Lung microvascular endothelial cell (primary cell): ENCODE measurements at regions not wholly inside any gene's neighbourhood (a gene's known extent, or its start where the extent isn't known, plus 50 kb on each side); places are given as distances from the start of the nearest gene placed in this dataset.

Experiments used
- DNase-seq, 2 donors: peaks; one replicate each; pipeline versions ENCODE4 v3.0.0 to v3.0.0-alpha.2; 2010; ENCODE audit warnings: low read depth in 2 of 2

DNA sequence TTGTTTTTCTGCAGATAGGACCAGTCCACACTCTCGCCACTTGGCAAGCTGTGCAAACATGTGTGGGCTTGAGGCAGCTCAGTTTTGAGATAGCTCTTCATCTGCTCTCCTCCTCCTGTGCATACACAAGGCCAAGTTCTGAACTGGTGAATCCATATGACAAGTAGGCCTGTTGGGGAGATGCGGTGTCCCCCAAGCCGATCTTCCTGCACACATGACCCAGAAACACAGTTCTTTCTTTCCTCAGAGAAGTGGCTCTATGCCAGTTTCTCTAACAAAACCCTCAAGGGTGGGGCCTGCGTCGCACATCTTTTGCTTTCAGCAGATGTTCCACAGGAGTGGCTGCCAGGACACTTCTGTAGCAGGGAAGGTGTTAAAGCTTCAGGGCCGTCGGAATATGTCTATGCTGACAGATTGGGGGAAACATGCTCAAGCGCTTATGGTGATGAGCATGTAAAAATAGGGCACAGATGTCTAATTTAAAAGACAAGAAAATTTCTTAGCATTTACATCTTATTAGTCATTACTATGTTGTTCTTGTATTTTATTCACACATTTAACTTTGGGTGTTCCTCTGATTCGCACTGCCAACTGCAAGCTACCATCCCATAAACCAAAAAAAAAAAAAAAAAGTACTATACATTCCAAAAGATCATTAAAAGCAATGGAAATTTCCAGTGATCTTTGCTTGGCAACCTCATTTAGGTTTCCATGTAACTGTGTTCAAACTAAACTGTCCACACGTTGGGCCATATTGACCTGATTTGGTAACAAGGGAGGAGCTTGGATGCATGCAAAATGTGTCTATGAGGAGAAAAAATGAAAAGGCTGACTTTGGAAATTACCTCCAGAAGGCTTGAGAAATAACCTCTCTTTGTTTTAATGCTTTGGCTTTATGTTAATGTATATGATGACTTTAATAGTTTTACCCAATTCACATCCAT is 1055.5 kb upstream of the KLHL29 start:
- DNase-seq: no peak

DNA sequence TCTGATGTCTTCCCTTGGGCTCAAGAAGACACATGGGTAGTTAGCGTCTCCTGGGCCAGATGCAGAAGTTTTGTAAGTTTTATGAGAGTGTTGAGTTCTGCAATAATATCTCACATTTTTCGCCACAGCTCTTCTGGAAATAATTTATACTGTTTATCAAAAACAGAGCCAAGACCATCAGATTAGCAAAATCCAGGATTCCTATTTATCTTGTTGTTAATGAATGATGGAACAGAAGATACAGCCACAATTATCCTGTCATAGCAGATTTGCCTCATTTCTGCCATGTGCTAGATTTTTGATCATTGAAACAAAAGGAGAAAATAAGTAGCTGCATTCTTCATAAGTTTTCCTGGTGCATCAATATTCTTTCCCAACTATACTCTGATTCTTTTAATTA is 1048.6 kb upstream of the KLHL29 start:
- DNase-seq: no peak

DNA sequence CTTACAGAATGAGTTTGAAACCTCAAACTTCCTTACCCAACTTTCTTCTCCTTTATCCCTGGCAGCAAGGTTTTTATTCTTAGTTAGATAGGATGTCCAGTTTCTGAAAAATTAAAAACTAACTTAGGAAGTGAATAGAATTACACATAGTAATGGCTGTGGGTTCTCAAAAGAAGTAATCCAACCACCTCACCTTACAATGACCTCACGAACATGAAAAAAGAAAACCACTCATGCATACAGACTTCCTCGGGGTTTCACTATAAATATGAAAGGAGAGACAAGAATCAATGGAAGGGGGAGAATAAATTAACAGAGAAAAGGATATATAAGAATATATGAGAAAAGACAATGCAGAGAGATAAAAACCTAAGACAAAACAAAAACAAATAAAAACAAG is 1044.3 kb upstream of the KLHL29 start:
- DNase-seq: no peak

DNA sequence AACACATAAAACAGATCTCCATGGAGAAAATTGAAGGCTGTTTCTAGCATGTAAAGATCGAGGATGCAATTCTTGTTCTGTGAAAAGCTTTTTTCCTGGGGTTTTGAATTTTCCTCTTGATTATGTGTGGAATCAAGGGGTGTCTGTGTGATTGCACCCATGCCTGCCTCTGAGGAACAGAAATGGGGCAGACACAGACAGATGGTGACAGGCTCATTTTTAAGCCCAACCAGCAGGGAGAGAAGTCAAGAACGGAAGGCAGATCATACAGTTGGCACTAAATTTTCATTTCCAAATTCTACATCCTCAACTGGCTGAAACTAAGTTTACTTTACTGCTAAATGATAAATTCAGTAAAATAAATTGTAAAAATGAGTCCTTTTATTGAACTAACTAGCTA is 1037.7 kb upstream of the KLHL29 start:
- no peak for DNase-seq

DNA sequence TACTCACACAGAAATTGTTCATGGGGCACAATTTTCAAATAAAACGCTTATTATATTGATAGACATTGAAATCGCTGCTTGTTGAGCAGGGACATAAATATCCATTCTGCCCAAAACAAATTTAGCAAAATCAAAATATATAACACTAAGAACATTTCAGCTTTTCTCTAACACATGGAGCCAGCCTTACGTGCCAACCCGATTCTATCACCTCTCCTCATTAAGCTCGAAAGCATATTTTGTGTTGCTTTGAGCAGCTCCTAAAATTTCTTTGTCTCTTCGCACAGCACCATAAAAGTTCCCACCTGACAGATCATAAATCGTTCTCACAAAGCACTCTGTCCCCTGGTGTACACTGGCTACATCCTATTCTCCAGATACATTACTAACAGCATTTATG is 1034.4 kb upstream of the KLHL29 start:
- no peak for DNase-seq

DNA sequence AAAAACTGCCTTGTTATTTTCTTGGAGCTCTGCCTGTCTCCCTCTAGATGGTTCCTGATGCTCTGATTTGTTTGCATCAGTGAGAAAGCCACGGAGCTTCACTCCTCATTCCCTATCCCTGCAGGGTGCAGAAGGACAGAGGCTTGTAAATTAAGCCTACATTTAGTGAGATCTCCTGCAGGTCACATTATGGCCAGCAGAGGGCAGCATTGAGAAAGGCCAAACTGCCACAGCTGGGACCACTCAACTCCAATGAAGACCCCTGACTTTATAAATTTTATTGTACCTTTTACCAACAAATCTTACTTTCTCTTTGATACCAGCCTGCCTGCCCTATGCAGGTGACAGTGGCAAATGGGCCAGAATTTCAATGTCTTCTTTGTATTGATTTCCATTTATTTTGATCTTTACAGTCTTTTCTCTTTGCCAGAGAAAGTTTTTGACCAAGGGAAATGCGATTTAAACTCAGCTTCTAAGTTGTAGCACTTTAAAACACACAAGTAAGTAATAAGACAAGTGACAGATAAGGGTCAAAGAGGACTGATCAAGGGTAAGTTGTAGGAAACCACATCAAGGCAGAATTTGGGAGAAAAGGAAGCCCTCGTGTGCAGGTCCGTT is 1029.1 kb upstream of the KLHL29 start:
- DNase-seq: peak; percentile 2 to 5

DNA sequence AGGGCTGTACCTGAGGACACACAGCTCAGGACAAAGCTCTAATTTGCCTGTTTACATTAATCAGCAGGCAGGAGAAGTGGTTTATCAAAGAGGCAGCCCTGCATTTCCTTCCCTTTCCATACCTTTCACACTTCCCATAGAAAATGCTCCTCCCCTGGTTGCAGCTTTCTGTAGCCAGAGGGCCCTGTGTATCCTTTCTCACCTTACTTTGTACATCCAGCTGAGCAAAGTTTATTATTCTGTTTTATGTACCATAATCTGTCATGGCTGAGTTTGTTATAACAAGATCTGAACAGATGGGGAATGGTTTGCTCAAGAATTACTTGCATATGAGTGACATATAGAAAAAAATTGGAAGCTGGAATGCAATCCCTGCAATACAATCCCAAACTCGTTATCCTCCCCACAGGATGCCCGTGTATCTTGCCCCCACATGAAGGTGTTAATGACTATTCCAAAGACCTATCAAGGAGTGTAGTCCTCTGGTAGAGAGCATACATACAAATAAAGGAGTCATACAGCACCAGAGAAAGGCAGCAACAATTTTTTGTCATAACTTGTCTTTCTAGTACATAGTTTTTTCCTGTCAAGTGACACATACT is 1025.8 kb upstream of the KLHL29 start:
- no peak for DNase-seq

DNA sequence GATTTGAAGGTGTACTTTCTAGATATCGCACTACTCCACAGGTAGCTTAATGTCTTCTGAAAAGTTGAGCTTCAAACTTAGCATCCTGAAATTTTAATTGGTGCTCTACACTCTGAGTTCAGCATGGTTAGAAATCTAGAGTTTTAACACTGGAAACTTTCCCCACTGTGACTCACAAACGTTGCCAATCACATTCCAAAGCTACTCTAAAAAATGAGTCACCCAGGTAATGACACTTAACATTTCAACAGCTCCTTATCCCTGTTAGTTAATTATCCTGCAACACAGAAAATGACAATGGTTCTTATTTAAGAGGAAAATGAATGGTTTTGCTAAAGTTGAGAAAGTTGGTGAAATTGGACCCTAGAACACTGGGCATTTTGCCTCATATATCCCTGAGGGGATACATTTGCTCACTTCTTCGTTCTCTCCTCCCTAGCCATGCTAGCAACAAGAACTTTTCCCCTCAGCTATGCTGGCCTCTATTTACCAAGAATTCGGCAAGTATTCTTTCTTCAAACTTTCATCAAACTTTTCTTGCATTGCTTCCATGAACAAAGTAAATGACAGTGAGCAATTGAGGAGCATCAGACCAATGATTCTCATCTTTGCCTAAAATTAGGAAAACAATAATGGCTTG is 1024.1 kb upstream of the KLHL29 start:
- no peak for DNase-seq

DNA sequence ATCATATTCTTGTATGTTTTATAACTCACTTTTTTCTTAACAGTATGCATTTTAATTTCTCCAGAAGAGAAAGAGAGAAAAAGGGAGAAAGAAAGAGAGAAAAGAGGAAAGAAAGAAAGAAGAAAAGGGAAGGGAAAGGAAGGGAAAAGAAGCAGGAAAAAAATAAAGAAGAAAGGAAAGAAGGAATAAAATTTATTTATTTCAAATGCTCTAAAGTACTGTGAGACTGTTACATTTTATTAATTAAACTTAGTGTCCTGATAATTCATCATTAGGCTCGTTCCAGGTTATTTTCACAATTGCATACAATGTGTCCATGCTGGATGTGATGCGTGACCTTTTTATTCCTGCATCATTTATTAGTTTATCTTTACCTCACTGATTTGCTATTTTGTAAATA is 1023.4 kb upstream of the KLHL29 start:
- DNase-seq: no peak

DNA sequence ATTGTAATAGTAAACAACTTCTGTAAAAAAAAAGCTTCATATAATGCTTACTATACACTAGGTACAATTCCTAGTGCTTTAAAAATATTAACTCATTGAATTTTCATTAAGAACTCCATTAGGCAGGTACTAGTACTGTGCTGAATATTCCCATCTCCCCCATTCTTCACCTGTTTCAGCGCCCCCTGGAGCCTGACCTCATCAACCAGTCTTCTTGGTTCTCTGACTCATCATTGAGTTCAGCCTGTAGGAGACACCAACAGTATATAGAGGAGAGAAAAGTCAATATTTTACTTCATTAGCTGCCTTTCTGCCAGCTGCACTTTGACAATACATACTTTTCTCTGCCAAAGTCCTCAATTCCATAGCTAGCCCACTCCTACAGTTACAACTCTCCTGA is 1009.9 kb upstream of the KLHL29 start:
- DNase-seq: no peak

DNA sequence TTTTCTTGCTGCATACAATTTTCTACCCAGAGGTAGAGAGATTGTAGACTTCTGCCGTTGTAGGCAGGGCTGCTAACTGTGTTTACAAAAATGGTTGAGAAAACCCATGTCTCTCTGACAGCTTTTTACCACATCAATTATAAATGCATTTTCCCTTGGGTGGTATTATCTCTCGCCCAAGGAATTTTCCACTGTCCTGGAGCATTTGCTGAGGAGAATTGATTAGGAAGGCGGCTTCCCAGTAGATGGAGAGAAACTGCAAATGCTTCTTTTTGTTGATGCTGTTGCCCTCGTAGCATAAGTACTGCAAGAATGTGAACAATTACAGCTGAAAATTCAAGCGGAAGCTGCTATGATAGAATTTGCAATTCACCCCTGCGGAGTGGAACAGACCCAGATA is 1007.7 kb upstream of the KLHL29 start:
- no peak for DNase-seq

DNA sequence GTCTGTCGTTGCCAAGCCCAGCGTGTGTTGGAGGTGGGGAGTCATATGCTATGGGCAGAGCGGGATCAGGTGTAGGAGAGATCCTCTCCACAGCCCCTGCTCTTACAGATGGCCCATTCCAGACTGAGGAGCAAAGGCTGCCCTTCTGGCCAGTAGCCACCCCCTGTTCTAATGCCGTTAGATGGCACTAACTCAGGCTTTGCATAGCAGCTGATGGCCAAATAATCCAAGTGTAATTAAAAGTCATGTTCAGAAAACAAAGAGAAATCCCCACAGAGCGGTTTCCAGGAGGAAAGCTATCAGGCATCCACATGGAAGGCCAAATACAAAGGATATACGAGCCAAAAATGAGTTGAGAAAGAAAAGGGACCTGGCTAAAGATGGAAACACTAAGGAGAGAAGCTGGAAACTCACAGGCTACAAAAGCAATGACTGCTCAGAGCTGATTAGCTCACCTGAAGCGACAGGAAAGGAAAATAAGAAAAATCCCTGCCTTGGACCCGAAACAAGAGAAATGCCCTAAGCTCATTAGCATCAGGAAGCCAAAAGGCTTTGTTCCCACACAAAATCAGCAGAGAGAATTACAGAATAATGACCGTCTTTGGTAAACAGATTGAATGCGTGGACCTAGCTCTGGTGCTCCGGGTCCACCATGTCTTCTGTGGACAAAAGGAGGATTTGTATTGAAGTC is 1002.4 kb upstream of the KLHL29 start:
- no peak for DNase-seq

DNA sequence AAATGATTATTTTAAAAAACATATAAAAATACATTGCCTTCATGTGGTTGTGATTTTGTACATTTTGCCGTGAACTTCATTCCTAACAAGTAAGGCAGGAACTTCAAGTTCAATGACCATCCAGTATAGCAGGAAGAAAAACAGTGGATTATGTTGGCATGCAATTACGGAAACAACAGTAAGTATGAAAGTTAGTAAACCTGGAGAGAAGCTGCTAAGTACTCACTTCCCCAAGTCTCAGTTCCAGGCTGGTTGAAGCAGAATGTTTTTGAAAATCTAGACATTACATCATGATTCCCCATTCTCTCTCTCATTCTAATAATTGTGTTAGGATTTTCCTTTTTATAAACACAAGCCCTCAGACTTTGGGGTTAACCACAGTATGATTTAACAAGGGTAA is 987.1 kb upstream of the KLHL29 start:
- DNase-seq: no peak

DNA sequence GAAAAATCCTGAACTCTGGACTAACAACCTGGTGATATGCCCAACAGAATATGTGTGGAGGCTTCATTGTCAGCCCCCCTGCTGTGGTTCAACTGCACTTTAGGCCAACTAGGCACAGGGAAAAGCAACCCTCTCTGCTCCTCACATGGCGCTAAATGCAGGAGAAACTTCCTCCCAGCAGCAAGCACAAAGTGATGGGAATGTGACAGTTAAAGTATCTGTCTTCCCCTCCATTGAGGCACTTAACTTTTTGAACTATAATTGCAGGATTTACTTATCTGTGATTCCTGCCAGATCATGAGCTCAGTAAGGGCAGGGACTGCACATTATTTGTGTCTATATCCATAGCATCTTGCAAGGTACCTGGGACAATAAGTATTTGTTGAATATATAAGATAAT is 981.2 kb upstream of the KLHL29 start:
- no peak for DNase-seq

DNA sequence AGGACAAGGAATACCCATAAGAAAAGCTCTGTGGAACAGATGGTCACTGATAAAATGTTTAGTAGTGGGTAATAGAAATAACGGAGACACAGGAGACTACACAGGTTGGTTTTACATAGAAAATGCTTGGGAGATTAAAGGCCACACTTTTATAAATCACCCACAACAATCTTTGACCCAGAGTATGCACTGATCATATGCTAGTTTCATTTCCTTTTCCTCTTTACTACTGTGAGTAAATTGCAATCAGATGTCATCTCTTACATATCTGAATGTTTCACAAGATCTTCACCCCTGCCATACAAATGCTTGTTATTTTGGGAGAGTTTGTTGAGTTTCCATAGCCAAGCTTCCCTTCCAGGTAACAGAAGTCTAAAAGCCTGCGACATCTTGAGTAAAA is 978.4 kb upstream of the KLHL29 start:
- DNase-seq: no peak

DNA sequence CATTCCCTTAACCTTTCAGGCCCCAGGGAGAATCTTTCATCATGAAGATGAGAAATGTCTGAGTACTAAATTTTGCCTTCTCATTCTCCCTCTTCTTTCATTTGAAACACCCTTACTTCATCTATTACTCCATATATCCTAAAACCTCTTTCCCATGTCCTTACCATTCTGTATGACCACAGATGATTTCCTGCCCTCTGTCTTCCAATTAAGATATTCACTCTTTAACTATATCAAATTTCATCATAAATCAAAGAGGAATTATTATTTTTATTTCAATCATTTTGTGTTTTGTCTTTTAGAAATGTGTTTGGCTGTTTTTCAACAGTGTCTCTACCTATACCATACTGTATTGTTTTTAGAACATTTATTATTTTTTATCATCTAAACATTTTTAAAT is 964.9 kb upstream of the KLHL29 start:
- no peak for DNase-seq

DNA sequence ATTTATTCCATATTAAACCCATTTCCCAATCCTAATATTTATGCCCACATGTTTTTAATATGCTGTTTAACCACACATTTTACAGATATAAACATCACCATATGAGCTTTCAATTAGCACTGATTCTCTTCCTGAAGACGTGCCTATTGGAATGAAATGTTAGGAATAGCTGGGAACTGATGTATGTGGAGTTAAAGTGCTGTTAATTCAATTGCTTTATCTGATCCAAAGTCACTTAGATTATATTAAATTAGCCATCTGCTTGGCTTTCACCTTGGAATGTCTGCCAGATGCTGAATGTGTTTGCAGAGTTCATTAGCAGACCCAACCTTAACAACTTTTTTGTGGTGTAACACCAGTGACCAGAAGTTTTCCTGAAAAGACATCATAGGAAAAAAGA is 942.9 kb upstream of the KLHL29 start:
- no peak for DNase-seq

DNA sequence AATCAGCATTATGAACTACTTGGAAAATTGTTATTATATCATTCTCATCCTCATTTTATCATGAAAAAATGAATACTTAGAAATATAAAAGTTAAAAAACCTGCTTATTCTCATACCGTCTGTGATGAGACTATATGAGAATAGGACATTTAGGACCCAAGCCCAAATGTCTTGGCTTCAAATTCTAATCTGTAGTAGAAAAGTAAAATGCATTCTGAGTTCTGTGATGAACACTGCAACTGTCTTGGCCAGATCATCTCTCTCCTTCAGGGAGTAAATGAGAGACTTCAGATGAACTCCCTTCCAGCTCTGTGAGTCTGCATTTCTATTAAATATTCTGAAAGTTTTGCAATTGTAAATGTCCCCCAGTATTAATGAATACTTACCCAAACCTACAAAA is 940.7 kb upstream of the KLHL29 start:
- DNase-seq: no peak

DNA sequence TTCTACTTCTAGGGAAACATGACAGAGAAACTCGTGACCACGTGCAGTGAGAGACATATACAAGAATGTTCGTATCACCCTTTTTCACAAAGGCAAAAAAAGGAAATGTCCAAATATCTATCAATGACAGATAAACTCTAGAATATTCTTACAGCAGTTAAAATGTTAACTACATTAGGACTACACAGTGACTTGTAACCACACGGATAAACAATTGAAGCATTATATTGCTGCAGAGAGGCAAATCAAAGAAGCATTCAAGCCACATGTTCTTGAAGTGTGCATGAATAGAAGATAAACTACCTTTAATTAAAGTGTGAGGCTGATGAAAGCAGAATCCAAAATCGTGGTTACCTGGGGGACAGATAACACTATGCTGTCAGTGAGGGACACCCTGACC is 935.3 kb upstream of the KLHL29 start:
- DNase-seq: no peak

DNA sequence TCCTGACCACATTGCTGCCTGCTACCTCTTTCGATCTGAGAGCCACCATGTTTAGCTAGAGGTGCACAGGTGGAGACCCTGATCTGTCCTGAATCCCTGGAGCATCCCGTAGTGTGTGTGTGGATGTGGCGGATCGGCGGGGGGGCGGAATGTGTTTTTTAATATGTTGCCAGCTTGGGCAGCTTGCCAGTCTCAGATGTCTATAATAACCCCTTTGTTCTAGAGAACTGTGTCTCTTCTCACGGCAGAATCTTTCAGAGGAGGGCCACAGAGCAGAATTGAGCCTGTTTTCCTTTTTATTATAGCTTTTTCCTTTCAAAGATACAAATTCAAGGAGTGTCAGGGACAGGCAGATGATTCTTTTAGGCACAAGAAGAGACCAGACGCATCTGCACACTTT is 934.1 kb upstream of the KLHL29 start:
- DNase-seq: no peak

DNA sequence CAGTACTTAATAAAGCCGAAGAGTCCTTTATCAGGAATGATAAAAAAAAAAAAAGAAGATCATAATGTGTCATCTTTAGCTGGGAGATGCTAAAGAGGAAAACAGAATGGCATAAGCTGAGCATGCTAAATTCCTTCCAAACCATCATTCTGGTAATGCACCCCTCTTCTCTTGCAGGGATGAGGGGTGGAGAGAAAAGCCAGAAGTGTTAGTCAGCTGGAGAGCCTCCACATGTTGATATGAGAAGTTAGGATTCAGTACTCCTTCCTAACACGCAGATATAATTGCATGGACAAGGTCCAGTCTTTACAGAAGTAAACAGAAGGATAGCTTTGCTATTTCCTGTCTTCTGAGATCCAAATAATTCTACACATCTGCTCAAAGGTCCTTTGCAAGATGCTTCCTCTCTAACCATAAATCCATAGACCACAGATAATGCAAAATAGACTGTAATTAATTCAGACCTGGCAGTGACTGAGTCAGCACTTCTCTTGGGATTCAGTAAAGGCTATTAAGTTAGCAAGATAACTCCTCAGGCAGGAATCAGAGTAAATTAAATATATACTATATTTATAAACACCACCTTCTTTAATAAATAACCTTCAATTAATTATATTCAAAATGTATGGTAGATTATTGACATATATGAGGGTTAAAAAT is 930.0 kb upstream of the KLHL29 start:
- no peak for DNase-seq
